HepG2 (cell line): ENCODE measurements at regions not wholly inside any gene's neighbourhood (a gene's known extent, or its start where the extent isn't known, plus 50 kb on each side); places are given as distances from the start of the nearest gene placed in this dataset.

Experiments
- ATAC-seq: fragments of 200-7000 bp; cut with Tn5 transposase; 3 replicates; pipeline ENCODE4 v1.9.1; 2020; ENCODE audit warnings: mild to moderate bottlenecking, moderate library complexity
- BruUV-seq: library from RNA; stranded (reverse); fragments of 400-500 nt; replicated peaks from 2 replicates; lab custom pipeline; 2021; lab: Mats Ljungman, UMichigan
- CTCF ChIA-PET: fragments of 300-600 bp; formaldehyde crosslinking; extraction: SDS; loops from one replicate; lab custom pipeline; 2021; ENCODE audit warnings: low total read pairs, inconsistent platforms, low intra/inter-chr PET ratio; lab: Yijun Ruan, JAX
- POLR2A ChIA-PET: fragments of 350-600 bp; sonication (Branson Sonifier 250); formaldehyde crosslinking; loops from one replicate; lab custom pipeline; 2020; ENCODE audit warnings: antibody characterized with exemption, inconsistent platforms; lab: Yijun Ruan, JAX
- DNase-seq: peaks from one replicate; pipeline ENCODE4 v3.0.0-alpha.2; 2015; ENCODE audit warnings: low spot score
- FAIRE-seq: peaks from 3 replicates; lab custom pipeline; 2011; peaks lifted over from hg19 to GRCh38; lab: Jason Lieb, UNC
- H2AFZ ChIP-seq: one replicate; pipeline ENCODE4 v1.6.1; 2011; ENCODE audit warnings: low read length, inconsistent platforms
- H3K27ac ChIP-seq: fragments of 300-600 bp; 3 replicates; pipeline ENCODE4 v1.8.0; 2011; ENCODE audit warnings: mixed run types, mild to moderate bottlenecking, mixed read lengths, low read length, inconsistent platforms; ENCODE audit not compliant: insufficient read depth; ENCODE audit errors: extremely low read length
- H3K27me3 ChIP-seq, 2 experiments: fragments of 200-600 bp in 1 of 2; 2 replicates in 1 of 2; 3 replicates in 1 of 2; pipeline versions ENCODE4 v1.6.0 to v1.8.0; 2011; ENCODE audit warnings: low read length in 2 of 2, mild to moderate bottlenecking in 2 of 2, moderate library complexity in 2 of 2, inconsistent platforms in 1 of 2; ENCODE audit not compliant: insufficient read depth in 2 of 2, control insufficient read depth in 1 of 2
- H3K36me3 ChIP-seq, 2 experiments: fragments of 200-600 bp in 1 of 2; replicated peaks in 1 of 2; 2 replicates in 1 of 2; 3 replicates in 1 of 2; pipeline versions ENCODE4 v1.5.1 to v1.8.0; 2011; ENCODE audit warnings: low read length in 2 of 2, inconsistent platforms in 1 of 2; ENCODE audit not compliant: insufficient read depth in 2 of 2, control insufficient read depth in 1 of 2
- H3K4me1 ChIP-seq: 2 replicates; pipeline ENCODE4 v1.5.1; 2012; ENCODE audit warnings: low read length, inconsistent platforms; ENCODE audit not compliant: insufficient read depth
- H3K4me2 ChIP-seq: 2 replicates; pipeline ENCODE4 v1.6.0; 2011; ENCODE audit warnings: low read depth, low read length, inconsistent platforms
- H3K4me3 ChIP-seq, 3 experiments: fragments of 200-600 bp in 1 of 3; sonication (generic), shearing (Covaris generic) in 1 of 3; replicated peaks in 1 of 3; 2 replicates each; pipeline ENCODE4 v1.5.1; 2011 to 2016; ENCODE audit warnings: low read length in 3 of 3, inconsistent platforms in 2 of 3, low read depth in 2 of 3, mild to moderate bottlenecking in 2 of 3, control low read depth in 1 of 3, mixed read lengths in 1 of 3; ENCODE audit not compliant: insufficient read depth in 1 of 3
- H3K79me2 ChIP-seq: one replicate; pipeline ENCODE4 v1.6.1; 2011; ENCODE audit warnings: low read length, inconsistent platforms; ENCODE audit not compliant: insufficient read depth
- H3K9ac ChIP-seq: 2 replicates; pipeline ENCODE4 v1.6.0; 2011; ENCODE audit warnings: mild to moderate bottlenecking, low read depth, low read length, inconsistent platforms; ENCODE audit not compliant: insufficient read depth
- H3K9me3 ChIP-seq: 2 replicates; pipeline ENCODE4 v1.5.1; 2012; ENCODE audit warnings: mild to moderate bottlenecking, low read length
- H4K20me1 ChIP-seq: 2 replicates; pipeline ENCODE4 v1.6.0; 2011; ENCODE audit warnings: inconsistent platforms, mild to moderate bottlenecking, low read length, moderate library complexity; ENCODE audit not compliant: insufficient read depth
- CREM ChIP-seq, 2 experiments: sonication (generic) in 1 of 2; formaldehyde crosslinking in 1 of 2; IDR thresholded peaks; 2 replicates each; pipeline versions ENCODE4 v1.4.0 to v1.6.1; 2016 to 2020; ENCODE audit warnings: antibody characterized with exemption in 1 of 2, mild to moderate bottlenecking in 1 of 2, missing genetic modification reagents in 1 of 2
- EED ChIP-seq: sonication (generic); formaldehyde crosslinking; IDR thresholded peaks from 2 replicates; pipeline ENCODE4 v1.5.0; 2020; ENCODE audit warnings: mild to moderate bottlenecking, missing genetic modification reagents
- FOXP1 ChIP-seq, 2 experiments: fragments of 450-650 bp in 1 of 2; IDR thresholded peaks; 2 replicates each; pipeline ENCODE4 v1.6.1; 2017 to 2018; ENCODE audit warnings: antibody characterized with exemption in 1 of 2
- GRHL1 ChIP-seq: sonication (generic); formaldehyde crosslinking; conservative IDR thresholded peaks from 2 replicates; pipeline ENCODE4 v1.8.0; 2022; ENCODE audit warnings: missing genetic modification reagents
- MAX ChIP-seq: IDR thresholded peaks from 2 replicates; pipeline ENCODE4 v1.6.1; 2012; ENCODE audit warnings: inconsistent platforms
- PTBP1 ChIP-seq: fragments of 200-400 bp; formaldehyde crosslinking; IDR thresholded peaks from 2 replicates; pipeline ENCODE4 v1.6.1; 2018; ENCODE audit warnings: low read length, low read depth; ENCODE audit not compliant: poor library complexity, severe bottlenecking
- RAD51 ChIP-seq: fragments of 450-650 bp; IDR thresholded peaks from 2 replicates; pipeline ENCODE4 v1.6.1; 2016; ENCODE audit warnings: borderline replicate concordance
- RFXAP ChIP-seq: sonication (generic); formaldehyde crosslinking; IDR thresholded peaks from 2 replicates; pipeline ENCODE4 v1.4.0; 2020; ENCODE audit warnings: missing genetic modification reagents, borderline replicate concordance
- SOX5 ChIP-seq: IDR thresholded peaks from 2 replicates; pipeline ENCODE4 v1.6.1; 2016; ENCODE audit warnings: borderline replicate concordance
- ZBTB7B ChIP-seq: sonication (generic); formaldehyde crosslinking; IDR thresholded peaks from 2 replicates; pipeline ENCODE4 v1.4.0; 2020; ENCODE audit warnings: missing genetic modification reagents
- ZFP36L1 ChIP-seq: sonication (generic); formaldehyde crosslinking; IDR thresholded peaks from 2 replicates; pipeline ENCODE4 v1.8.0; 2022; ENCODE audit warnings: mild to moderate bottlenecking, missing genetic modification reagents, moderate library complexity
- ZNF20 ChIP-seq: sonication (generic); formaldehyde crosslinking; IDR thresholded peaks from 2 replicates; pipeline ENCODE4 v1.4.0; 2020; ENCODE audit warnings: mild to moderate bottlenecking, moderate library complexity, missing genetic modification reagents
- ZNF354B ChIP-seq: sonication (generic); formaldehyde crosslinking; IDR thresholded peaks from 2 replicates; pipeline ENCODE4 v1.8.0; 2022; ENCODE audit warnings: mild to moderate bottlenecking, missing genetic modification reagents
- ZNF672 ChIP-seq: sonication (generic); formaldehyde crosslinking; IDR thresholded peaks from 2 replicates; pipeline ENCODE4 v1.8.1; 2022; ENCODE audit warnings: missing genetic modification reagents
- ZNF713 ChIP-seq: sonication (generic); formaldehyde crosslinking; IDR thresholded peaks from 2 replicates; pipeline ENCODE4 v1.4.0; 2020; ENCODE audit warnings: mild to moderate bottlenecking, missing genetic modification reagents
- WGBS: methylation state at CpG from one replicate; pipeline ENCODE4 v1.1.6; 2017; ENCODE audit warnings: low lambda C conversion rate; 5-methylcytosine and 5-hydroxymethylcytosine counted together
- in situ Hi-C: cut with HindIII; loops from 2 replicates; pipeline ENCODE4 v1.10.0; 2017; ENCODE audit warnings: low pct_unique_long_range_greater_than_20kb; ENCODE audit not compliant: extremely low pct_ligation_motif_present
- intact Hi-C: fragments of 100-400 bp; cut with micrococcal nuclease; formaldehyde crosslinking; loops from one replicate; pipeline ENCODE4 v1.10.0; 2022; ENCODE audit not compliant: unreplicated experiment

- in situ Hi-C loops (no loop called here), intact Hi-C loops (no loop called here)
- POLR2A ChIA-PET, result no interaction called here
- Histone ChIP-seq H4K20me1 (no peaks in the 10 kb centered on the region), H3K9ac (no peak overlapping the region), H3K27ac (no peak overlapping the region), H3K4me2 (no peak overlapping the region), H3K9me3 (no peaks in the 10 kb centered on the region), H3K27me3 (no peaks in the 10 kb centered on the region), H2AFZ (no peak overlapping the region), H3K4me1 (no peaks in the 10 kb centered on the region), H3K79me2 (no peaks in the 10 kb centered on the region), H3K4me3 (no peak overlapping the region), H3K36me3 (no peaks in the 10 kb centered on the region)
- CTCF ChIA-PET, result no interaction called here
- DNase-seq, result no peak
- FAIRE-seq, result no peak
- BruUV-seq, result no TSS peak
- WGBS, result 38% methylated on average over 3 of the region's 3 CpGs
- no peak for ATAC-seq
- no peak for TF ChIP-seq EED (CRISPR knock-in tag)
- TF ChIP-seq RFXAP, result no peak
- TF ChIP-seq RAD51, result no peak
- no peak for TF ChIP-seq FOXP1 (IDR thresholded peaks at IDR 0.05)
- no peak for TF ChIP-seq FOXP1 (CRISPR knock-in tag; IDR thresholded peaks at IDR 0.05)
- TF ChIP-seq ZNF672 (CRISPR knock-in tag), result no peak
- no peak for TF ChIP-seq ZNF354B (CRISPR knock-in tag)
- no peak for TF ChIP-seq CREM (IDR thresholded peaks at IDR 0.05)
- no peak for TF ChIP-seq CREM (CRISPR knock-in tag; IDR thresholded peaks at IDR 0.05)
- no peak for TF ChIP-seq ZNF713 (CRISPR knock-in tag)
- no peak for TF ChIP-seq MAX
- no peak for TF ChIP-seq ZBTB7B
- no peak for TF ChIP-seq ZFP36L1
Measured at GRCh38 chr1:60759291-60759690, 323.1 kb upstream of the NFIA start.

GRCh38 chr1:60757485-60757884 is 324.9 kb upstream of the NFIA start:
- Histone ChIP-seq H3K9ac (no peak overlapping the region), H3K27me3 (no peaks in the 10 kb centered on the region; a peak in 1 of 5 replicates), H3K4me3 (no peak overlapping the region), H4K20me1 (no peaks in the 10 kb centered on the region), H3K9me3 (no peaks in the 10 kb centered on the region), H3K36me3 (no peaks in the 10 kb centered on the region), H3K4me1 (no peaks in the 10 kb centered on the region), H3K79me2 (no peaks in the 10 kb centered on the region), H2AFZ (no peak overlapping the region), H3K27ac (no peak overlapping the region), H3K4me2 (no peak overlapping the region)
- POLR2A ChIA-PET, result no interaction called here
- intact Hi-C loops (no loop called here), in situ Hi-C loops (no loop called here)
- DNase-seq, result no peak
- ATAC-seq, result no peak
- no peak for TF ChIP-seq ZNF20
- no peak for TF ChIP-seq GRHL1
- no peak for TF ChIP-seq SOX5
- no peak for TF ChIP-seq PTBP1
- 41% methylated on average over 3 of the region's 3 CpGs for WGBS
- CTCF ChIA-PET, result no interaction called here
- FAIRE-seq, result no peak
- BruUV-seq, result no TSS peak
